ENCODE measurements at regions not wholly inside any gene's neighbourhood (a gene's known extent, or its start where the extent isn't known, plus 50 kb on each side); places are given as distances from the start of the nearest gene placed in this dataset.

GRCh38 chr9:30522486-30522885 is 1862.0 kb upstream of the ACO1 start:
- no peaks in the 10 kb centered on the region for H3K9me3 ChIP-seq (ENCODE audit: control insufficient read depth, low read length)
- H3K4me3 ChIP-seq (ENCODE audit: insufficient read depth in 1 of 2, low read depth in 1 of 2, low read length in 2 of 2): no peak overlapping the region
- no peak overlapping the region for H3K18ac ChIP-seq (ENCODE audit: low read depth in 1 of 2, low read length in 2 of 2)
- H4K8ac ChIP-seq (ENCODE audit: low read length): no peak overlapping the region
- no peak overlapping the region for H2BK120ac ChIP-seq (ENCODE audit: low read depth, low read length)
- no peaks in the 10 kb centered on the region for H3K36me3 ChIP-seq (ENCODE audit: control insufficient read depth in 1 of 2, insufficient read depth in 2 of 2, low read depth in 1 of 2, low read length in 2 of 2)
- H3K4me2 ChIP-seq (ENCODE audit: low read length, poor library complexity, severe bottlenecking): no peak overlapping the region
- no peak overlapping the region for H2AFZ ChIP-seq (ENCODE audit: low read depth, low read length)
- H3K23ac ChIP-seq (ENCODE audit: low read length in 2 of 2): no peak overlapping the region
- H4K91ac ChIP-seq (ENCODE audit: low read length): no peak overlapping the region
- H2BK5ac ChIP-seq (ENCODE audit: low read depth, low read length, poor library complexity, severe bottlenecking): no peak overlapping the region
- no peaks in the 10 kb centered on the region for H3K79me1 ChIP-seq (replicated peaks; ENCODE audit: low read length, poor library complexity, severe bottlenecking)
- no peaks in the 10 kb centered on the region for H3K27me3 ChIP-seq (ENCODE audit: control insufficient read depth in 1 of 2, insufficient read depth in 1 of 2, low read length in 2 of 2)
- H2AK5ac ChIP-seq (ENCODE audit: low read length, severe bottlenecking): no peak overlapping the region
- no peak overlapping the region for H3K9ac ChIP-seq (ENCODE audit: low read length)
- DNase-seq: no peak
- H3K4ac ChIP-seq (ENCODE audit: low read depth in 1 of 2, low read length in 2 of 2): no peak overlapping the region
- H3K14ac ChIP-seq (ENCODE audit: low read length in 2 of 2): no peak overlapping the region
- no peak overlapping the region for H2BK12ac ChIP-seq (ENCODE audit: low read length in 2 of 2)
- H3K4me1 ChIP-seq (ENCODE audit: control insufficient read depth, insufficient read depth, low read depth, low read length): no peaks in the 10 kb centered on the region
- H3K27ac ChIP-seq (ENCODE audit: low read length, poor library complexity, severe bottlenecking): no peak overlapping the region
- no peak overlapping the region for H2BK15ac ChIP-seq (ENCODE audit: low read depth, poor library complexity, severe bottlenecking)
- WGBS: 55% methylated on average over 3 of the region's 3 CpGs

- Histone ChIP-seq H2BK120ac (ENCODE audit: low read depth, low read length) (no peak overlapping the region), H2BK12ac (ENCODE audit: low read length in 2 of 2) (no peak overlapping the region), H3K4me3 (ENCODE audit: insufficient read depth in 1 of 2, low read depth in 1 of 2, low read length in 2 of 2) (no peak overlapping the region), H3K36me3 (ENCODE audit: control insufficient read depth in 1 of 2, insufficient read depth in 2 of 2, low read depth in 1 of 2, low read length in 2 of 2) (no peaks in the 10 kb centered on the region), H4K91ac (ENCODE audit: low read length) (no peak overlapping the region), H3K27ac (ENCODE audit: low read length, poor library complexity, severe bottlenecking) (no peak overlapping the region), H3K18ac (ENCODE audit: low read depth in 1 of 2, low read length in 2 of 2) (no peak overlapping the region), H3K9ac (ENCODE audit: low read length) (no peak overlapping the region), H2AFZ (ENCODE audit: low read depth, low read length) (no peak overlapping the region), H2BK5ac (ENCODE audit: low read depth, low read length, poor library complexity, severe bottlenecking) (no peak overlapping the region), H3K27me3 (ENCODE audit: control insufficient read depth in 1 of 2, insufficient read depth in 1 of 2, low read length in 2 of 2) (no peaks in the 10 kb centered on the region), H3K4me1 (ENCODE audit: control insufficient read depth, insufficient read depth, low read depth, low read length) (no peaks in the 10 kb centered on the region), H3K14ac (ENCODE audit: low read length in 2 of 2) (no peak overlapping the region), H2AK5ac (ENCODE audit: low read length, severe bottlenecking) (no peak overlapping the region), H3K23ac (ENCODE audit: low read length in 2 of 2) (no peak overlapping the region), H4K8ac (ENCODE audit: low read length) (no peak overlapping the region), H3K4ac (ENCODE audit: low read depth in 1 of 2, low read length in 2 of 2) (no peak overlapping the region), H3K79me1 (replicated peaks; ENCODE audit: low read length, poor library complexity, severe bottlenecking) (no peaks in the 10 kb centered on the region), H3K9me3 (ENCODE audit: control insufficient read depth, low read length) (no peaks in the 10 kb centered on the region), H3K4me2 (ENCODE audit: low read length, poor library complexity, severe bottlenecking) (no peak overlapping the region), H2BK15ac (ENCODE audit: low read depth, poor library complexity, severe bottlenecking) (no peak overlapping the region)
- whole genome bisulfite sequencing: no CpG with 5 or more reads among the region's 1 CpG
- DNase-seq: no peak
These were observed 1860.1 kb upstream of the ACO1 start for GRCh38 chr9:30524311-30524710.

- no peak overlapping the region for H2BK5ac ChIP-seq (ENCODE audit: low read depth, low read length, poor library complexity, severe bottlenecking)
- no peak overlapping the region for H3K4me3 ChIP-seq (ENCODE audit: insufficient read depth in 1 of 2, low read depth in 1 of 2, low read length in 2 of 2)
- no peak overlapping the region for H3K27ac ChIP-seq (ENCODE audit: low read length, poor library complexity, severe bottlenecking)
- no peak overlapping the region for H2BK15ac ChIP-seq (ENCODE audit: low read depth, poor library complexity, severe bottlenecking)
- no peak overlapping the region for H4K8ac ChIP-seq (ENCODE audit: low read length)
- peaks cover 17% of the 10 kb centered on the region for H3K9me3 ChIP-seq (ENCODE audit: control insufficient read depth, low read length)
- no peak overlapping the region for H3K4ac ChIP-seq (ENCODE audit: low read depth in 1 of 2, low read length in 2 of 2)
- 96% methylated on average over 3 of the region's 3 CpGs for WGBS
- no peaks in the 10 kb centered on the region for H3K36me3 ChIP-seq (ENCODE audit: control insufficient read depth in 1 of 2, insufficient read depth in 2 of 2, low read depth in 1 of 2, low read length in 2 of 2)
- no peaks in the 10 kb centered on the region for H3K27me3 ChIP-seq (ENCODE audit: control insufficient read depth in 1 of 2, insufficient read depth in 1 of 2, low read length in 2 of 2)
- H2AK5ac ChIP-seq (ENCODE audit: low read length, severe bottlenecking): no peak overlapping the region
- no peak overlapping the region for H3K18ac ChIP-seq (ENCODE audit: low read depth in 1 of 2, low read length in 2 of 2)
- H3K9ac ChIP-seq (ENCODE audit: low read length): no peak overlapping the region
- no peak overlapping the region for H2AFZ ChIP-seq (ENCODE audit: low read depth, low read length)
- H3K79me1 ChIP-seq (replicated peaks; ENCODE audit: low read length, poor library complexity, severe bottlenecking): no peaks in the 10 kb centered on the region
- no peak overlapping the region for H4K91ac ChIP-seq (ENCODE audit: low read length)
- H2BK12ac ChIP-seq (ENCODE audit: low read length in 2 of 2): no peak overlapping the region
- no peaks in the 10 kb centered on the region for H3K4me1 ChIP-seq (ENCODE audit: control insufficient read depth, insufficient read depth, low read depth, low read length)
- no peak overlapping the region for H2BK120ac ChIP-seq (ENCODE audit: low read depth, low read length)
- DNase-seq: no peak
- H3K14ac ChIP-seq (ENCODE audit: low read length in 2 of 2): no peak overlapping the region
- no peak overlapping the region for H3K4me2 ChIP-seq (ENCODE audit: low read length, poor library complexity, severe bottlenecking)
- H3K23ac ChIP-seq (ENCODE audit: low read length in 2 of 2): no peak overlapping the region
These were observed 1850.0 kb upstream of the ACO1 start for GRCh38 chr9:30534455-30534854.

- H3K79me1 ChIP-seq (replicated peaks; ENCODE audit: low read length, poor library complexity, severe bottlenecking): no peaks in the 10 kb centered on the region
- no peak for DNase-seq
- H3K4me1 ChIP-seq (ENCODE audit: control insufficient read depth, insufficient read depth, low read depth, low read length): no peaks in the 10 kb centered on the region
- no peak overlapping the region for H3K4me2 ChIP-seq (ENCODE audit: low read length, poor library complexity, severe bottlenecking)
- H2AK5ac ChIP-seq (ENCODE audit: low read length, severe bottlenecking): no peak overlapping the region
- H3K4me3 ChIP-seq (ENCODE audit: insufficient read depth in 1 of 2, low read depth in 1 of 2, low read length in 2 of 2): no peak overlapping the region
- H2BK12ac ChIP-seq (ENCODE audit: low read length in 2 of 2): no peak overlapping the region
- H3K23ac ChIP-seq (ENCODE audit: low read length in 2 of 2): no peak overlapping the region
- no peaks in the 10 kb centered on the region for H3K36me3 ChIP-seq (ENCODE audit: control insufficient read depth in 1 of 2, insufficient read depth in 2 of 2, low read depth in 1 of 2, low read length in 2 of 2)
- H3K27ac ChIP-seq (ENCODE audit: low read length, poor library complexity, severe bottlenecking): no peak overlapping the region
- no CpG with 5 or more reads among the region's 2 CpGs for WGBS
- no peak overlapping the region for H2AFZ ChIP-seq (ENCODE audit: low read depth, low read length)
- H2BK120ac ChIP-seq (ENCODE audit: low read depth, low read length): no peak overlapping the region
- H3K9ac ChIP-seq (ENCODE audit: low read length): no peak overlapping the region
- no peak overlapping the region for H3K14ac ChIP-seq (ENCODE audit: low read length in 2 of 2)
- no peak overlapping the region for H4K91ac ChIP-seq (ENCODE audit: low read length)
- no peaks in the 10 kb centered on the region for H3K27me3 ChIP-seq (ENCODE audit: control insufficient read depth in 1 of 2, insufficient read depth in 1 of 2, low read length in 2 of 2)
- peaks cover 17% of the 10 kb centered on the region for H3K9me3 ChIP-seq (ENCODE audit: control insufficient read depth, low read length)
- H4K8ac ChIP-seq (ENCODE audit: low read length): no peak overlapping the region
- no peak overlapping the region for H3K18ac ChIP-seq (ENCODE audit: low read depth in 1 of 2, low read length in 2 of 2)
- H3K4ac ChIP-seq (ENCODE audit: low read depth in 1 of 2, low read length in 2 of 2): no peak overlapping the region
- H2BK5ac ChIP-seq (ENCODE audit: low read depth, low read length, poor library complexity, severe bottlenecking): no peak overlapping the region
- H2BK15ac ChIP-seq (ENCODE audit: low read depth, poor library complexity, severe bottlenecking): no peak overlapping the region
These were observed 1849.5 kb upstream of the ACO1 start for GRCh38 chr9:30534896-30535295.
